Kidney (tissue), 13 donors: ENCODE measurements at regions not wholly inside any gene's neighbourhood (a gene's known extent, or its start where the extent isn't known, plus 50 kb on each side); places are given as distances from the start of the nearest gene placed in this dataset.
"Not testable (repeated sequence)": the region's sequence is repeated elsewhere in the genome, so short reads cannot be mapped to it uniquely, and the experiment has no call there.

Source experiments
- DNase-seq, 5 donors: peaks; one replicate each; pipeline ENCODE4 v3.0.0-alpha.2; 2013 to 2020
- FAIRE-seq: peaks from 2 replicates; lab custom pipeline; 2012; peaks lifted over from hg19 to GRCh38; lab: Jason Lieb, UNC
- H3K27ac ChIP-seq, 2 donors: one replicate each; pipeline ENCODE4 v1.7.0; 2013; ENCODE audit warnings: low read depth in 2 of 2, low read length in 2 of 2, inconsistent platforms in 1 of 2
- H3K27me3 ChIP-seq: one replicate; pipeline ENCODE4 v1.7.1; 2013; ENCODE audit warnings: low read length, inconsistent platforms; ENCODE audit not compliant: control insufficient read depth, insufficient read depth
- H3K36me3 ChIP-seq, 3 donors: one replicate each; pipeline versions ENCODE4 v1.7.0 to v1.7.1; 2013; ENCODE audit warnings: low read length in 3 of 3, control low read depth in 1 of 3, inconsistent platforms in 1 of 3; ENCODE audit not compliant: insufficient read depth in 3 of 3, control insufficient read depth in 2 of 3
- H3K4me1 ChIP-seq, 3 donors: one replicate each; pipeline versions ENCODE4 v1.7.0 to v1.7.1; 2013; ENCODE audit warnings: low read length in 3 of 3, inconsistent platforms in 1 of 3, low read depth in 1 of 3; ENCODE audit not compliant: control insufficient read depth in 2 of 3, insufficient read depth in 2 of 3
- H3K4me3 ChIP-seq, 3 donors: one replicate each; pipeline versions ENCODE4 v1.7.0 to v1.8.1; 2013; ENCODE audit warnings: low read length in 3 of 3, control low read depth in 1 of 3, inconsistent platforms in 1 of 3
- H3K9ac ChIP-seq, 3 donors: one replicate each; pipeline versions ENCODE4 v1.7.0 to v1.7.1; 2013; ENCODE audit warnings: low read length in 3 of 3, control low read depth in 1 of 3, inconsistent platforms in 1 of 3
- H3K9me3 ChIP-seq, 3 donors: one replicate each; pipeline versions ENCODE4 v1.7.0 to v1.7.1; 2013; ENCODE audit warnings: low read length in 3 of 3, control low read depth in 1 of 3, inconsistent platforms in 1 of 3; ENCODE audit not compliant: control insufficient read depth in 2 of 3, insufficient read depth in 1 of 3
- CTCF ChIP-seq: IDR thresholded peaks from 3 replicates; pipeline ENCODE4 v1.5.1; 2012; ENCODE audit warnings: mild to moderate bottlenecking, moderate library complexity, borderline replicate concordance; ENCODE audit not compliant: insufficient read depth; ENCODE audit errors: extremely low read depth
- intact Hi-C: fragments of 100-400 bp; cut with DNase I; formaldehyde crosslinking; loops from one replicate; pipeline ENCODE4 v1.11.1; 2022
- donor health status: control.
- donor health status: control.
- donor health status: control.
- donor health status: control.
- donor health status: control.
- donor health status: DM: yes; HTN: yes; CAD: no.
- donor health status: Normal renal cell carcinoma (clear cell type).

GRCh38 chr3:194872669-194872977 is 186.9 kb downstream of the FAM43A start:
- TF ChIP-seq CTCF: no peak
- intact Hi-C loops: no loop called here
- no peaks in the 10 kb centered on the region for H3K9me3 ChIP-seq
- no peak overlapping the region for H3K9ac ChIP-seq
- no peak overlapping the region for H3K27ac ChIP-seq
- FAIRE-seq: no peak
- no peaks in the 10 kb centered on the region for H3K27me3 ChIP-seq
- no peaks in the 10 kb centered on the region for H3K36me3 ChIP-seq
- H3K4me3 ChIP-seq: no peak overlapping the region
- H3K4me1 ChIP-seq: peaks cover 0 to 4% (median 0%) of the 10 kb centered on the region in 3 donors
- no peak for DNase-seq

- H3K27me3 ChIP-seq, H3K4me3 ChIP-seq, H3K9ac ChIP-seq, H3K4me1 ChIP-seq, DNase-seq, H3K27ac ChIP-seq, intact Hi-C loops, FAIRE-seq, H3K36me3 ChIP-seq, H3K9me3 ChIP-seq: not testable (repeated sequence)
These were observed 187.8 kb downstream of the FAM43A start for GRCh38 chr3:194873474-194873873.

GRCh38 chr3:194874206-194874605 is 188.5 kb downstream of the FAM43A start:
- DNase-seq: no peak
- intact Hi-C loops: no loop called here
- H3K27ac ChIP-seq: no peak overlapping the region
- no peaks in the 10 kb centered on the region for H3K27me3 ChIP-seq
- H3K9me3 ChIP-seq: no peaks in the 10 kb centered on the region
- H3K36me3 ChIP-seq: no peaks in the 10 kb centered on the region
- H3K4me1 ChIP-seq: peaks cover 0 to 4% (median 0%) of the 10 kb centered on the region in 3 donors
- TF ChIP-seq CTCF: no peak
- H3K4me3 ChIP-seq: no peak overlapping the region
- no peak overlapping the region for H3K9ac ChIP-seq
- FAIRE-seq: no peak

GRCh38 chr3:194874783-194875182 is 189.1 kb downstream of the FAM43A start:
- intact Hi-C loops: no loop called here
- H3K4me3 ChIP-seq: no peak overlapping the region
- no peaks in the 10 kb centered on the region for H3K27me3 ChIP-seq
- H3K27ac ChIP-seq: no peak overlapping the region
- H3K9ac ChIP-seq: no peak overlapping the region
- no peak for TF ChIP-seq CTCF
- no peaks in the 10 kb centered on the region for H3K9me3 ChIP-seq
- FAIRE-seq (no peak), DNase-seq (peak in 1 of 5 donors; percentile 1)
- no peaks in the 10 kb centered on the region for H3K36me3 ChIP-seq
- peaks cover 0 to 4% (median 0%) of the 10 kb centered on the region in 3 donors for H3K4me1 ChIP-seq
